HuH-7 (cell line): ENCODE measurements at regions not wholly inside any gene's neighbourhood (a gene's known extent, or its start where the extent isn't known, plus 50 kb on each side); places are given as distances from the start of the nearest gene placed in this dataset.
A peak's percentile ranks its signal among the peaks of the same experiment; 100 is the strongest.
"Not testable (repeated sequence)": the region's sequence is repeated elsewhere in the genome, so short reads cannot be mapped to it uniquely, and the experiment has no call there.

Experiments used
- DNase-seq: peaks from one replicate; pipeline ENCODE4 v3.0.0; 2011; ENCODE audit warnings: low spot score

- not testable (repeated sequence) for DNase-seq
Observed at GRCh38 chr2:7641272-7641671, 724.1 kb downstream of the RNF144A start.

GRCh38 chr2:7646024-7646423, 728.8 kb downstream of the RNF144A start:
- DNase-seq = no peak

- no peak for DNase-seq
Observed at GRCh38 chr2:7646661-7647060, 729.4 kb downstream of the RNF144A start.

GRCh38 chr2:7648221-7648795, 731.1 kb downstream of the RNF144A start:
- no peak for DNase-seq

- DNase-seq = no peak
Observed at GRCh38 chr2:7649461-7650228, 732.4 kb downstream of the RNF144A start.

- DNase-seq = no peak
Observed at GRCh38 chr2:7653617-7654016, 736.4 kb downstream of the RNF144A start.

- no peak for DNase-seq
Observed at GRCh38 chr2:7655629-7656028, 738.4 kb downstream of the RNF144A start.

- not testable (repeated sequence) for DNase-seq
Observed at GRCh38 chr2:7657526-7657925, 740.3 kb downstream of the RNF144A start.

- DNase-seq = no peak
Observed at GRCh38 chr2:7658486-7658885, 741.3 kb downstream of the RNF144A start.

GRCh38 chr2:7660816-7661215, 743.6 kb downstream of the RNF144A start:
- no peak for DNase-seq

GRCh38 chr2:7661502-7661901, 744.3 kb downstream of the RNF144A start:
- DNase-seq = no peak

- no peak for DNase-seq
Observed at GRCh38 chr2:7665880-7666279, 748.7 kb downstream of the RNF144A start.

GRCh38 chr2:7666596-7667259, 749.5 kb downstream of the RNF144A start:
- no peak for DNase-seq

GRCh38 chr2:7667260-7667757, 750.1 kb downstream of the RNF144A start:
- no peak for DNase-seq

GRCh38 chr2:7670905-7671641, 753.9 kb downstream of the RNF144A start:
- DNase-seq = no peak

- peak; percentile 23 for DNase-seq
Observed at GRCh38 chr2:7672027-7672684, 754.9 kb downstream of the RNF144A start.

- DNase-seq = no peak
Observed at GRCh38 chr2:7672685-7673071, 755.5 kb downstream of the RNF144A start.

- no peak for DNase-seq
Observed at GRCh38 chr2:7673101-7673500, 755.9 kb downstream of the RNF144A start.

- DNase-seq = no peak
Observed at GRCh38 chr2:7673853-7674252, 756.6 kb downstream of the RNF144A start.

GRCh38 chr2:7674606-7675005, 757.4 kb downstream of the RNF144A start:
- DNase-seq = no peak

- no peak for DNase-seq
Observed at GRCh38 chr2:7676714-7677113, 759.5 kb downstream of the RNF144A start.
